H9 (cell line): ENCODE measurements at regions not wholly inside any gene's neighbourhood (a gene's known extent, or its start where the extent isn't known, plus 50 kb on each side); places are given as distances from the start of the nearest gene placed in this dataset.

Experiments
- DNase-seq: peaks from one replicate; pipeline ENCODE4 v3.0.0-alpha.2; 2017
- H2AFZ ChIP-seq: one replicate; pipeline ENCODE4 v1.6.1; 2013; ENCODE audit warnings: mild to moderate bottlenecking, low read length, control low read depth, moderate library complexity
- H2AK5ac ChIP-seq: 2 replicates; pipeline ENCODE4 v1.6.1; 2013; ENCODE audit warnings: low read length, control low read depth, mixed read lengths; ENCODE audit not compliant: insufficient read length
- H2BK120ac ChIP-seq: one replicate; pipeline ENCODE4 v1.6.1; 2013; ENCODE audit warnings: low read depth, mild to moderate bottlenecking, low read length, control low read depth, inconsistent platforms; ENCODE audit not compliant: poor library complexity, severe bottlenecking
- H2BK12ac ChIP-seq: 2 replicates; pipeline ENCODE4 v1.6.1; 2013; ENCODE audit warnings: low read length, control low read depth, mixed read lengths, low read depth; ENCODE audit not compliant: insufficient read length
- H2BK15ac ChIP-seq: 2 replicates; pipeline ENCODE4 v1.6.1; 2013; ENCODE audit warnings: low read depth, low read length, control low read depth
- H2BK20ac ChIP-seq: one replicate; pipeline ENCODE4 v1.6.1; 2013; ENCODE audit warnings: low read depth, mild to moderate bottlenecking, low read length, control low read depth, inconsistent platforms; ENCODE audit not compliant: poor library complexity, severe bottlenecking
- H2BK5ac ChIP-seq: 2 replicates; pipeline ENCODE4 v1.6.1; 2013; ENCODE audit warnings: low read length, control low read depth, mixed read lengths; ENCODE audit not compliant: insufficient read length
- H3K14ac ChIP-seq: 2 replicates; pipeline ENCODE4 v1.6.1; 2013; ENCODE audit warnings: low read length, control low read depth; ENCODE audit not compliant: insufficient read depth
- H3K18ac ChIP-seq: 2 replicates; pipeline ENCODE4 v1.6.1; 2013; ENCODE audit warnings: low read depth, mild to moderate bottlenecking, mixed read lengths, low read length, control low read depth; ENCODE audit not compliant: insufficient read length
- H3K23ac ChIP-seq: 2 replicates; pipeline ENCODE4 v1.6.1; 2013; ENCODE audit warnings: low read length, control low read depth, mixed read lengths, low read depth; ENCODE audit not compliant: insufficient read length
- H3K23me2 ChIP-seq: 2 replicates; pipeline ENCODE4 v1.6.1; 2013; ENCODE audit warnings: low read depth, mild to moderate bottlenecking, mixed read lengths, low read length, control low read depth; ENCODE audit not compliant: insufficient read length, poor library complexity, severe bottlenecking
- H3K27ac ChIP-seq: 2 replicates; pipeline ENCODE4 v1.5.1; 2013; ENCODE audit warnings: low read length, control low read depth, mixed read lengths, low read depth; ENCODE audit not compliant: insufficient read length
- H3K27me3 ChIP-seq: 2 replicates; pipeline ENCODE4 v1.6.1; 2013; ENCODE audit warnings: low read length, control low read depth, inconsistent platforms; ENCODE audit not compliant: insufficient read depth
- H3K4ac ChIP-seq: 2 replicates; pipeline ENCODE4 v1.6.1; 2013; ENCODE audit warnings: low read depth, mild to moderate bottlenecking, control low read depth, inconsistent platforms, low read length, moderate library complexity
- H3K4me1 ChIP-seq: 2 replicates; pipeline ENCODE4 v1.6.1; 2013; ENCODE audit warnings: low read length, control low read depth, inconsistent platforms; ENCODE audit not compliant: insufficient read depth
- H3K4me2 ChIP-seq: 2 replicates; pipeline ENCODE4 v1.6.1; 2013; ENCODE audit warnings: low read length, control low read depth, mixed read lengths; ENCODE audit not compliant: insufficient read length, insufficient read depth
- H3K56ac ChIP-seq: 2 replicates; pipeline ENCODE4 v1.6.1; 2013; ENCODE audit warnings: low read depth, mild to moderate bottlenecking, mixed read lengths, low read length, control low read depth; ENCODE audit not compliant: insufficient read length
- H3K79me1 ChIP-seq: 2 replicates; pipeline ENCODE4 v1.6.1; 2013; ENCODE audit warnings: low read depth, mild to moderate bottlenecking, moderate library complexity, low read length, control low read depth, inconsistent platforms; ENCODE audit not compliant: insufficient read depth, poor library complexity, severe bottlenecking
- H3K79me2 ChIP-seq: 2 replicates; pipeline ENCODE4 v1.6.1; 2013; ENCODE audit warnings: low read length, control low read depth, inconsistent platforms; ENCODE audit not compliant: insufficient read depth
- H3K9ac ChIP-seq: 2 replicates; pipeline ENCODE4 v1.6.1; 2013; ENCODE audit warnings: low read length, control low read depth, mixed read lengths; ENCODE audit not compliant: insufficient read length; ENCODE audit errors: extremely low read depth
- H3K9me3 ChIP-seq: one replicate; pipeline ENCODE4 v1.6.1; 2013; ENCODE audit warnings: low read depth, low read length, inconsistent platforms; ENCODE audit not compliant: control insufficient read depth
- H3T11ph ChIP-seq: one replicate; pipeline ENCODE4 v1.6.1; 2013; ENCODE audit warnings: mild to moderate bottlenecking, low read length, control low read depth, inconsistent platforms
- H4K20me1 ChIP-seq: one replicate; pipeline ENCODE4 v1.6.1; 2013; ENCODE audit not compliant: control insufficient read depth, insufficient read length, insufficient read depth
- H4K5ac ChIP-seq: 2 replicates; pipeline ENCODE4 v1.6.1; 2013; ENCODE audit warnings: low read depth, mild to moderate bottlenecking, mixed read lengths, low read length, control low read depth; ENCODE audit not compliant: insufficient read length
- H4K8ac ChIP-seq: replicated peaks from 2 replicates; pipeline ENCODE4 v1.6.1; 2013; ENCODE audit warnings: low read length, control low read depth, mixed read lengths, low read depth; ENCODE audit not compliant: insufficient read length
- H4K91ac ChIP-seq: 2 replicates; pipeline ENCODE4 v1.6.1; 2013; ENCODE audit warnings: low read depth, mild to moderate bottlenecking, moderate library complexity, mixed read lengths, low read length, control low read depth; ENCODE audit not compliant: insufficient read length
- H3K27ac Mint-ChIP-seq, 3 experiments: 2 replicates in 2 of 3; 3 replicates in 1 of 3; pipeline ENCODE4 v1.8.0; 2020 to 2021; ENCODE audit warnings: mixed read lengths in 3 of 3, mild to moderate bottlenecking in 1 of 3, moderate library complexity in 1 of 3
- H3K27me3 Mint-ChIP-seq: 2 replicates; pipeline ENCODE4 v1.8.0; 2021; ENCODE audit warnings: low read depth, mild to moderate bottlenecking, moderate library complexity, mixed read lengths
- H3K36me3 Mint-ChIP-seq, 3 experiments: 2 replicates in 2 of 3; 3 replicates in 1 of 3; pipeline ENCODE4 v1.8.0; 2020 to 2021; ENCODE audit warnings: low read depth in 3 of 3, mixed read lengths in 3 of 3; ENCODE audit not compliant: insufficient read depth in 1 of 3
- H3K4me1 Mint-ChIP-seq, 2 experiments: 2 replicates each; pipeline ENCODE4 v1.8.0; 2020; ENCODE audit warnings: mixed read lengths in 2 of 2
- H3K4me3 Mint-ChIP-seq, 2 experiments: 2 replicates in 1 of 2; 3 replicates in 1 of 2; pipeline ENCODE4 v1.8.0; 2020 to 2021; ENCODE audit warnings: mild to moderate bottlenecking in 2 of 2, mixed read lengths in 2 of 2, moderate library complexity in 1 of 2
- H3K9me3 Mint-ChIP-seq, 2 experiments: 2 replicates in 1 of 2; 3 replicates in 1 of 2; pipeline ENCODE4 v1.8.0; 2020; ENCODE audit warnings: mild to moderate bottlenecking in 2 of 2, mixed read lengths in 2 of 2, moderate library complexity in 1 of 2
- WGBS: extraction: QIAGEN DNeasy Blood & Tissue Kit; methylation state at CpG from one replicate; pipeline ENCODE4 v1.1.7; 2013; ENCODE audit warnings: missing lambda C conversion rate, low lambda C conversion rate, mixed read lengths; ENCODE audit not compliant: insufficient read length; ENCODE audit errors: extremely low coverage; 5-methylcytosine and 5-hydroxymethylcytosine counted together
- TF ChIP-seq, protein P1 (sequence below): fragments of 200-600 bp; sonication (generic); conservative IDR thresholded peaks from 3 replicates; pipeline ENCODE4 v1.8.0; 2021; ENCODE audit warnings: antibody characterized with exemption, mild to moderate bottlenecking

DNA sequence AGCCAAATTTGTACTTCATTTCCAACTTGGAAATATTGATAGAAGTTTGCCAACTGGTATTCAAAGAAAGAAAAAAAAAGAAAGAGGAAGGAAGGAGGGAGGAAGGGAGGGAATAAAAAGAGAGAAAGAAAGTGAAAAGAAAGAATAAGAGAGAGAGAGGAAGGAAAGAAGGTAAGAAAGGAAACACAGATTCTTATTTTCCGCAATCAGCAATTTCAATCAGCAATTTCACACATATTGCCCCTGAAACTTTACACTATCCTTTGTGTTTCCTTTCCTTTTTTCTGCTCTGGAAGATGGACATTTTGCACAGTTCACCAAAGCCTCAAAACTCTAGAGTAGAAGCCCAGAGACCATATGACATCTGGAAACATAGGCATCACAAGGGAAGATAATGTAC lies 888.1 kb downstream of the REEP3 start:
- H2BK120ac ChIP-seq: no peak overlapping the region
- no peaks in the 10 kb centered on the region for H3K23me2 ChIP-seq
- H3K27me3 ChIP-seq: no peaks in the 10 kb centered on the region
- no peak overlapping the region for H3K4ac ChIP-seq
- H2AFZ ChIP-seq: no peak overlapping the region
- H3K23ac ChIP-seq: no peak overlapping the region
- Mint-ChIP-seq H3K27me3 (no peaks in the 10 kb centered on the region), H3K36me3 (no peaks in the 10 kb centered on the region), H3K9me3 (no peaks in the 10 kb centered on the region; a peak in 1 of 5 replicates), H3K4me3 (no peak overlapping the region), H3K4me1 (peaks cover 0 to 5% of the 10 kb centered on the region in 2 experiments; a peak in 2 of 4 replicates), H3K27ac (no peak overlapping the region)
- no peak overlapping the region for H2BK5ac ChIP-seq
- no peak overlapping the region for H2BK12ac ChIP-seq
- no peaks in the 10 kb centered on the region for H3K9me3 ChIP-seq
- no peak overlapping the region for H3K4me2 ChIP-seq
- no peak overlapping the region for H3K56ac ChIP-seq
- no peak overlapping the region for H3T11ph ChIP-seq
- WGBS: no CpG with 5 or more reads among the region's 1 CpG
- no peak overlapping the region for H2BK20ac ChIP-seq
- no peak overlapping the region for H3K9ac ChIP-seq
- no peaks in the 10 kb centered on the region for H3K79me2 ChIP-seq
- H4K8ac ChIP-seq: no peak overlapping the region
- H2BK15ac ChIP-seq: no peak overlapping the region
- H3K14ac ChIP-seq: no peak overlapping the region
- no peak for DNase-seq
- TF ChIP-seq, protein P1, sequence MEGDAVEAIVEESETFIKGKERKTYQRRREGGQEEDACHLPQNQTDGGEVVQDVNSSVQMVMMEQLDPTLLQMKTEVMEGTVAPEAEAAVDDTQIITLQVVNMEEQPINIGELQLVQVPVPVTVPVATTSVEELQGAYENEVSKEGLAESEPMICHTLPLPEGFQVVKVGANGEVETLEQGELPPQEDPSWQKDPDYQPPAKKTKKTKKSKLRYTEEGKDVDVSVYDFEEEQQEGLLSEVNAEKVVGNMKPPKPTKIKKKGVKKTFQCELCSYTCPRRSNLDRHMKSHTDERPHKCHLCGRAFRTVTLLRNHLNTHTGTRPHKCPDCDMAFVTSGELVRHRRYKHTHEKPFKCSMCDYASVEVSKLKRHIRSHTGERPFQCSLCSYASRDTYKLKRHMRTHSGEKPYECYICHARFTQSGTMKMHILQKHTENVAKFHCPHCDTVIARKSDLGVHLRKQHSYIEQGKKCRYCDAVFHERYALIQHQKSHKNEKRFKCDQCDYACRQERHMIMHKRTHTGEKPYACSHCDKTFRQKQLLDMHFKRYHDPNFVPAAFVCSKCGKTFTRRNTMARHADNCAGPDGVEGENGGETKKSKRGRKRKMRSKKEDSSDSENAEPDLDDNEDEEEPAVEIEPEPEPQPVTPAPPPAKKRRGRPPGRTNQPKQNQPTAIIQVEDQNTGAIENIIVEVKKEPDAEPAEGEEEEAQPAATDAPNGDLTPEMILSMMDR: no peak
- H3K18ac ChIP-seq: no peak overlapping the region
- H4K20me1 ChIP-seq: no peaks in the 10 kb centered on the region
- no peak overlapping the region for H4K5ac ChIP-seq
- H3K27ac ChIP-seq: no peak overlapping the region
- no peaks in the 10 kb centered on the region for H3K79me1 ChIP-seq
- no peak overlapping the region for H4K91ac ChIP-seq
- H2AK5ac ChIP-seq: no peak overlapping the region
- no peaks in the 10 kb centered on the region for H3K4me1 ChIP-seq
